Kidney capillary endothelial cell (primary cell): ENCODE measurements at regions not wholly inside any gene's neighbourhood (a gene's known extent, or its start where the extent isn't known, plus 50 kb on each side); places are given as distances from the start of the nearest gene placed in this dataset.

Experiments
- DNase-seq: peaks from one replicate; pipeline ENCODE4 v3.0.0-alpha.2; 2018; ENCODE audit warnings: low spot score

- no peak for DNase-seq
These were observed 94.9 kb upstream of the DDIT4L start for GRCh38 chr4:100285121-100285520.

GRCh38 chr4:100284129-100284880 lies 94.0 kb upstream of the DDIT4L start:
- no peak for DNase-seq

GRCh38 chr4:100280807-100281206 lies 90.5 kb upstream of the DDIT4L start:
- DNase-seq, result no peak

GRCh38 chr4:100278567-100278966 lies 88.3 kb upstream of the DDIT4L start:
- no peak for DNase-seq

- no peak for DNase-seq
These were observed 79.2 kb upstream of the DDIT4L start for GRCh38 chr4:100269446-100269845.

GRCh38 chr4:100268789-100269188 lies 78.5 kb upstream of the DDIT4L start:
- DNase-seq, result no peak

GRCh38 chr4:100261346-100261745 lies 71.1 kb upstream of the DDIT4L start:
- DNase-seq, result no peak

GRCh38 chr4:100258675-100259074 lies 68.4 kb upstream of the DDIT4L start:
- no peak for DNase-seq

GRCh38 chr4:100257567-100257966 lies 67.3 kb upstream of the DDIT4L start:
- DNase-seq, result peak; percentile 19

- no peak for DNase-seq
These were observed 64.0 kb upstream of the DDIT4L start for GRCh38 chr4:100254237-100254636.

GRCh38 chr4:100248476-100248875 lies 58.2 kb upstream of the DDIT4L start:
- DNase-seq, result no peak

GRCh38 chr4:100246697-100247096 lies 56.4 kb upstream of the DDIT4L start:
- DNase-seq, result no peak

- no peak for DNase-seq
These were observed 54.1 kb upstream of the DDIT4L start for GRCh38 chr4:100244347-100244746.
